ENCODE measurements at regions not wholly inside any gene's neighbourhood (a gene's known extent, or its start where the extent isn't known, plus 50 kb on each side); places are given as distances from the start of the nearest gene placed in this dataset.

DNA sequence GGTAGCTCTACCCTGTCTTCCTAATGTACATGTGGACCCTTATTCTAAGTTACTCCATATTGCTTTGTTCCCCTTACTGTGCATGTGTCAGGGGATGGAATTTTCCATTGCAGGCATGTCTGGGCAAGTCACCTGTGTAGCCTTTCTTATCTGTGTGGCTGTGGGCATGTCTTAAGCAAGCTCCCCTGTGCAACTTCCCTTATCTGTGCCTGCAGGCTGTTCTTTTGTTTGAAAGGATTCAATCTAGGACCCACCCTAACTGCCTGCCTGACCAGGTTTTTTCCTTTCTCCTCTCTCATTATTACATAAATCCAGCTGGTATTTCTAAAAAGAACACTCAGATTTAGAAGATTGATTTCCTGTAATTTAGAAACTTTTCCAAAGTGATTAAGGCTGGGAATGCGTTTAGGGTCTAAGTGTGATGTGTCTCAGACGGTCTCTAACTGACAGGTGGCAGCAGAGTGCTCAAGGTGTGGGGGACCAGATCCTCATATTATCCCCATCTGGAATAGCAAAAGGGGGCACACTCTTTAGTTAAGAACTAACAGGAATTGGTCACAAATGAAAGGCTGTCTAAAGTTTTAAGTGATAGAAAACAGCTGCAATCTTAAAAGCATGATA lies 198.9 kb upstream of the PPP1R2C start:
- TF ChIP-seq, protein P1, sequence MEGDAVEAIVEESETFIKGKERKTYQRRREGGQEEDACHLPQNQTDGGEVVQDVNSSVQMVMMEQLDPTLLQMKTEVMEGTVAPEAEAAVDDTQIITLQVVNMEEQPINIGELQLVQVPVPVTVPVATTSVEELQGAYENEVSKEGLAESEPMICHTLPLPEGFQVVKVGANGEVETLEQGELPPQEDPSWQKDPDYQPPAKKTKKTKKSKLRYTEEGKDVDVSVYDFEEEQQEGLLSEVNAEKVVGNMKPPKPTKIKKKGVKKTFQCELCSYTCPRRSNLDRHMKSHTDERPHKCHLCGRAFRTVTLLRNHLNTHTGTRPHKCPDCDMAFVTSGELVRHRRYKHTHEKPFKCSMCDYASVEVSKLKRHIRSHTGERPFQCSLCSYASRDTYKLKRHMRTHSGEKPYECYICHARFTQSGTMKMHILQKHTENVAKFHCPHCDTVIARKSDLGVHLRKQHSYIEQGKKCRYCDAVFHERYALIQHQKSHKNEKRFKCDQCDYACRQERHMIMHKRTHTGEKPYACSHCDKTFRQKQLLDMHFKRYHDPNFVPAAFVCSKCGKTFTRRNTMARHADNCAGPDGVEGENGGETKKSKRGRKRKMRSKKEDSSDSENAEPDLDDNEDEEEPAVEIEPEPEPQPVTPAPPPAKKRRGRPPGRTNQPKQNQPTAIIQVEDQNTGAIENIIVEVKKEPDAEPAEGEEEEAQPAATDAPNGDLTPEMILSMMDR (IDR thresholded peaks at IDR 0.05 in 4 of 5, conservative IDR thresholded peaks at IDR 0.05 in 1 of 5) = no peak
- TF ChIP-seq POLR2A (IDR thresholded peaks at IDR 0.05) = no peak
